CD14-positive monocyte (primary cell): ENCODE measurements at regions not wholly inside any gene's neighbourhood (a gene's known extent, or its start where the extent isn't known, plus 50 kb on each side); places are given as distances from the start of the nearest gene placed in this dataset.
"Not testable (repeated sequence)": the region's sequence is repeated elsewhere in the genome, so short reads cannot be mapped to it uniquely, and the experiment has no call there.

Experiments
- DNase-seq, 3 donors: peaks; one replicate each; pipeline ENCODE4 v3.0.0-alpha.2; 2011 to 2022
- H2AFZ ChIP-seq: 2 replicates; pipeline ENCODE4 v1.6.0; 2012; ENCODE audit warnings: mild to moderate bottlenecking, low read depth, low read length, inconsistent platforms; ENCODE audit not compliant: insufficient read depth, poor library complexity, severe bottlenecking
- H3K27ac ChIP-seq, 2 donors: 1 replicate in 1 of 2; 2 replicates in 1 of 2; pipeline ENCODE4 v1.5.1; 2012 to 2013; ENCODE audit warnings: low read length in 2 of 2, control low read depth in 1 of 2, inconsistent platforms in 1 of 2, low read depth in 1 of 2, mild to moderate bottlenecking in 1 of 2
- H3K27me3 ChIP-seq, 2 donors: one replicate each; pipeline versions ENCODE4 v1.6.0 to v1.6.1; 2011 to 2013; ENCODE audit warnings: low read length in 2 of 2; ENCODE audit not compliant: control insufficient read depth in 2 of 2, insufficient read depth in 2 of 2
- H3K36me3 ChIP-seq, 2 donors: replicated peaks in 1 of 2; 1 replicate in 1 of 2; 2 replicates in 1 of 2; pipeline versions ENCODE4 v1.5.1 to v1.6.1; 2012 to 2013; ENCODE audit warnings: low read length in 2 of 2, control low read depth in 1 of 2, inconsistent platforms in 1 of 2, mild to moderate bottlenecking in 1 of 2; ENCODE audit not compliant: insufficient read depth in 2 of 2, control insufficient read depth in 1 of 2
- H3K4me1 ChIP-seq, 2 donors: 1 replicate in 1 of 2; 2 replicates in 1 of 2; pipeline versions ENCODE4 v1.5.1 to v1.6.1; 2012 to 2013; ENCODE audit warnings: low read length in 2 of 2, control low read depth in 1 of 2, inconsistent platforms in 1 of 2, mild to moderate bottlenecking in 1 of 2, moderate library complexity in 1 of 2; ENCODE audit not compliant: insufficient read depth in 2 of 2, control insufficient read depth in 1 of 2
- H3K4me2 ChIP-seq: replicated peaks from 2 replicates; pipeline ENCODE3; 2012; ENCODE audit warnings: low read length, moderate library complexity, mild to moderate bottlenecking; ENCODE audit not compliant: poor library complexity, severe bottlenecking; ENCODE audit errors: extremely low read depth
- H3K4me3 ChIP-seq, 3 experiments: fragments of 200-600 bp in 1 of 3; sonication (generic) in 1 of 3; replicated peaks in 1 of 3; 1 replicate in 2 of 3; 2 replicates in 1 of 3; pipeline ENCODE4 v1.5.1; 2011 to 2013; ENCODE audit warnings: low read length in 3 of 3, mild to moderate bottlenecking in 3 of 3, control low read depth in 2 of 3, low read depth in 2 of 3, inconsistent platforms in 1 of 3, moderate library complexity in 1 of 3
- H3K79me2 ChIP-seq: 2 replicates; pipeline ENCODE4 v1.6.0; 2012; ENCODE audit warnings: mild to moderate bottlenecking, control low read depth, inconsistent platforms, low read length, moderate library complexity; ENCODE audit not compliant: insufficient read depth
- H3K9ac ChIP-seq: 2 replicates; pipeline ENCODE4 v1.6.0; 2017; ENCODE audit warnings: low read length, mild to moderate bottlenecking; ENCODE audit not compliant: insufficient read depth, poor library complexity, severe bottlenecking
- H3K9me3 ChIP-seq, 2 donors: replicated peaks in 1 of 2; 1 replicate in 1 of 2; 2 replicates in 1 of 2; pipeline versions ENCODE4 v1.5.1 to v1.6.1; 2012 to 2013; ENCODE audit warnings: low read length in 2 of 2, control low read depth in 1 of 2; ENCODE audit not compliant: control insufficient read depth in 1 of 2, insufficient read depth in 1 of 2
- H4K20me1 ChIP-seq: 2 replicates; pipeline ENCODE4 v1.6.0; 2012; ENCODE audit warnings: mild to moderate bottlenecking, low read length, control low read depth, moderate library complexity; ENCODE audit not compliant: insufficient read depth
- H3K27ac Mint-ChIP-seq, 7 donors: one replicate each; pipeline ENCODE4 v1.8.0; 2020; ENCODE audit warnings: mild to moderate bottlenecking in 7 of 7, mixed read lengths in 7 of 7, moderate library complexity in 6 of 7, inconsistent platforms in 2 of 7
- H3K27me3 Mint-ChIP-seq, 3 donors: one replicate each; pipeline ENCODE4 v1.8.0; 2021 to 2022; ENCODE audit warnings: low read depth in 3 of 3, mild to moderate bottlenecking in 3 of 3, mixed read lengths in 3 of 3, moderate library complexity in 3 of 3, inconsistent platforms in 1 of 3
- H3K36me3 Mint-ChIP-seq, 2 donors: one replicate each; pipeline ENCODE4 v1.8.0; 2020; ENCODE audit warnings: mixed read lengths in 2 of 2, inconsistent platforms in 1 of 2, mild to moderate bottlenecking in 1 of 2
- H3K4me1 Mint-ChIP-seq: one replicate; pipeline ENCODE4 v1.8.0; 2020; ENCODE audit warnings: mild to moderate bottlenecking, mixed read lengths
- H3K4me3 Mint-ChIP-seq, 2 donors: one replicate each; pipeline ENCODE4 v1.8.0; 2020; ENCODE audit warnings: mild to moderate bottlenecking in 2 of 2, mixed read lengths in 2 of 2, moderate library complexity in 1 of 2
- H3K9me3 Mint-ChIP-seq, 7 donors: one replicate each; pipeline ENCODE4 v1.8.0; 2020 to 2022; ENCODE audit warnings: mixed read lengths in 7 of 7, mild to moderate bottlenecking in 6 of 7, moderate library complexity in 6 of 7, inconsistent platforms in 2 of 7
- WGBS: methylation state at CpG from one replicate; pipeline ENCODE4 v1.1.5; 2013; ENCODE audit warnings: missing lambda C conversion rate; ENCODE audit not compliant: insufficient coverage; 5-methylcytosine and 5-hydroxymethylcytosine counted together
- intact Hi-C, 2 donors: fragments of 100-400 bp; cut with micrococcal nuclease; formaldehyde crosslinking; loops; one replicate each; pipeline versions ENCODE4 v1.15.0 to v1.15.1; 2023
- TF ChIP-seq, protein P1 (sequence below): fragments of 200-600 bp; IDR thresholded peaks from one replicate; pipeline ENCODE4 v1.8.0; 2022; ENCODE audit warnings: antibody characterized with exemption, mild to moderate bottlenecking

GRCh38 chr16:19955084-19955483, 70.4 kb upstream of the GPRC5B start:
- H3K9me3 Mint-ChIP-seq, H3K27ac ChIP-seq, H3K36me3 ChIP-seq, H3K4me1 Mint-ChIP-seq, H4K20me1 ChIP-seq, H3K36me3 Mint-ChIP-seq, H3K27me3 Mint-ChIP-seq, DNase-seq, H3K27ac Mint-ChIP-seq, H3K4me3 Mint-ChIP-seq, H3K4me2 ChIP-seq, H3K27me3 ChIP-seq, H3K4me3 ChIP-seq, intact Hi-C loops, H2AFZ ChIP-seq, H3K9ac ChIP-seq, H3K9me3 ChIP-seq, H3K79me2 ChIP-seq, H3K4me1 ChIP-seq: not testable (repeated sequence)
- no CpG with 5 or more reads among the region's 3 CpGs for WGBS

DNA sequence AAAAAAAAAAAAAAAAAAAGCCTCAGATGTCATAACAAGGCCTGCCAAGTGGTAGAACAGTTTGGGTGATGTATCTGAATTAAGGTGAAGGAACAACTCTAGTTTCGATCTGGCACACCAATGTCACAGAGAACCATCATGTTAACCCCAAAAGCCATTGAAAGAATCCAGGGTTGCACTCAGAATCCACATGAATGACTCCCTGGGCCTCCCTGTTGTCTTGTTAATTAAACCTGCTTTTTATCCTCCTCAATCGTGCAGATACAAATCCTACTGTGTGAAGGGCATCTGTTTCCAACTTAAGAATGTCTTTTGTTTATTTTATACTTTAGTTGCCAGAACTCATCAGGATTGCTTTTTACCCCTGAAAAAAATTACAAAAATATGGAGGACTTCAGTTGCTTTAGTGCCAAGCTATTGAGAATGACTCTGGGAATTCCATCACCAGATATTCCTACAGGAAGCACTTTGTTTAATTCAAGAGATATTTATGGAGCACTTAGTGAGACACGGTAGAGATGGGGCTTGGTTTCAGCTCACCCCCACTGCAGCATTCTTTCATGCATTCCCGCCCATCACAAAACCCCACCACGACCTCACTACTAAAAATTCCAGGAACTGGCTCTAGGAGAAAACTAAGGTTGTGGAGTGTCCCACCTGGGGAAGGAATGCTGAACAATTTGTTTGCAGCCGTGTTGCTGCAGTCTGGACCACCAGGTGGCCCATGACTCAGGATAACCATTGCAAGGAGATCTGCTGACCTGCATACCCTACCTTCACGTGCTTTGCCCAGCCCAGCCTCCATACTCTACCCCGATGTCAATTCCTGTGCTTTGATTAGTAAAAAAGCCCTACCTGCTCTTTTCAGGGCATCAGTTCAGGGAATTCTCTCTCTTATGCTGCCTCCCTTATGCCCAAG, 63.8 kb upstream of the GPRC5B start:
- Histone ChIP-seq H3K27me3 (no peaks in the 10 kb centered on the region), H3K4me1 (no peaks in the 10 kb centered on the region), H3K4me3 (no peak overlapping the region), H3K79me2 (no peaks in the 10 kb centered on the region), H3K27ac (no peak overlapping the region), H2AFZ (no peak overlapping the region), H3K9me3 (no peaks in the 10 kb centered on the region), H4K20me1 (no peaks in the 10 kb centered on the region), H3K4me2 (no peak overlapping the region), H3K9ac (no peak overlapping the region), H3K36me3 (no peaks in the 10 kb centered on the region)
- no peak overlapping the region for H3K27ac Mint-ChIP-seq
- 45% methylated on average over 3 of the region's 8 CpGs for WGBS
- no peaks in the 10 kb centered on the region for H3K4me1 Mint-ChIP-seq
- no peak overlapping the region for H3K4me3 Mint-ChIP-seq
- no peaks in the 10 kb centered on the region for H3K9me3 Mint-ChIP-seq
- intact Hi-C loops: no loop called here
- H3K36me3 Mint-ChIP-seq: no peaks in the 10 kb centered on the region
- no peak for DNase-seq
- TF ChIP-seq, protein P1, sequence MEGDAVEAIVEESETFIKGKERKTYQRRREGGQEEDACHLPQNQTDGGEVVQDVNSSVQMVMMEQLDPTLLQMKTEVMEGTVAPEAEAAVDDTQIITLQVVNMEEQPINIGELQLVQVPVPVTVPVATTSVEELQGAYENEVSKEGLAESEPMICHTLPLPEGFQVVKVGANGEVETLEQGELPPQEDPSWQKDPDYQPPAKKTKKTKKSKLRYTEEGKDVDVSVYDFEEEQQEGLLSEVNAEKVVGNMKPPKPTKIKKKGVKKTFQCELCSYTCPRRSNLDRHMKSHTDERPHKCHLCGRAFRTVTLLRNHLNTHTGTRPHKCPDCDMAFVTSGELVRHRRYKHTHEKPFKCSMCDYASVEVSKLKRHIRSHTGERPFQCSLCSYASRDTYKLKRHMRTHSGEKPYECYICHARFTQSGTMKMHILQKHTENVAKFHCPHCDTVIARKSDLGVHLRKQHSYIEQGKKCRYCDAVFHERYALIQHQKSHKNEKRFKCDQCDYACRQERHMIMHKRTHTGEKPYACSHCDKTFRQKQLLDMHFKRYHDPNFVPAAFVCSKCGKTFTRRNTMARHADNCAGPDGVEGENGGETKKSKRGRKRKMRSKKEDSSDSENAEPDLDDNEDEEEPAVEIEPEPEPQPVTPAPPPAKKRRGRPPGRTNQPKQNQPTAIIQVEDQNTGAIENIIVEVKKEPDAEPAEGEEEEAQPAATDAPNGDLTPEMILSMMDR: no peak
- H3K27me3 Mint-ChIP-seq: peaks cover 0 to 12% (median 6%) of the 10 kb centered on the region in 3 donors
